Transverse colon (tissue), 4 donors: ENCODE measurements at regions not wholly inside any gene's neighbourhood (a gene's known extent, or its start where the extent isn't known, plus 50 kb on each side); places are given as distances from the start of the nearest gene placed in this dataset.

Experiments
- DNase-seq: peaks from one replicate; pipeline ENCODE4 v3.0.0-alpha.2; 2019
- H3K27ac ChIP-seq, 4 donors: fragments of 200-600 bp; sonication (generic); 2 replicates each; pipeline ENCODE4 v1.5.1; 2016 to 2018; ENCODE audit warnings: inconsistent platforms in 4 of 4
- H3K27me3 ChIP-seq: fragments of 200-600 bp; sonication (generic); 2 replicates; pipeline ENCODE4 v1.5.1; 2017; ENCODE audit warnings: inconsistent platforms
- H3K36me3 ChIP-seq, 4 donors: fragments of 200-600 bp; sonication (generic); 2 replicates each; pipeline ENCODE4 v1.5.1; 2017 to 2019; ENCODE audit warnings: inconsistent platforms in 4 of 4
- H3K4me1 ChIP-seq, 4 donors: fragments of 200-600 bp; sonication (generic); 2 replicates each; pipeline ENCODE4 v1.5.1; 2017 to 2020; ENCODE audit warnings: inconsistent platforms in 4 of 4
- H3K4me3 ChIP-seq, 4 donors: fragments of 200-600 bp; sonication (generic); 1 replicate in 1 of 4; 2 replicates in 3 of 4; pipeline versions ENCODE4 v1.5.1 to v1.6.1; 2017 to 2019; ENCODE audit warnings: inconsistent platforms in 4 of 4
- H3K9me3 ChIP-seq, 2 donors: fragments of 200-600 bp; sonication (generic); 2 replicates each; pipeline ENCODE4 v1.5.1; 2017 to 2019; ENCODE audit warnings: inconsistent platforms in 2 of 2
- CTCF ChIP-seq, 5 experiments: fragments of 200-600 bp in 3 of 5; fragments of 450-650 bp in 2 of 5; sonication (generic) in 3 of 5; IDR thresholded peaks; 1 replicate in 2 of 5; 2 replicates in 3 of 5; pipeline ENCODE4 v1.5.1; 2016 to 2017; ENCODE audit warnings: antibody characterized with exemption in 5 of 5, inconsistent platforms in 3 of 5, mild to moderate bottlenecking in 2 of 5, moderate library complexity in 1 of 5
- EP300 ChIP-seq: sonication (generic); formaldehyde crosslinking; IDR thresholded peaks from one replicate; pipeline ENCODE4 v1.6.1; 2017; ENCODE audit warnings: antibody characterized with exemption, low read depth
- POLR2A ChIP-seq: fragments of 450-650 bp; IDR thresholded peaks from one replicate; pipeline ENCODE4 v1.6.1; 2016; ENCODE audit warnings: antibody characterized with exemption, mild to moderate bottlenecking, moderate library complexity
- POLR2AphosphoS5 ChIP-seq, 3 donors: sonication (generic); formaldehyde crosslinking; IDR thresholded peaks; one replicate each; pipeline ENCODE4 v1.6.1; 2016; ENCODE audit warnings: antibody characterized with exemption in 3 of 3
- WGBS, 2 donors: methylation state at CpG; one replicate each; pipeline ENCODE4 v1.1.5; 2018; ENCODE audit warnings: low coverage in 1 of 2; 5-methylcytosine and 5-hydroxymethylcytosine counted together
- in situ Hi-C, 4 donors: fragments of 200-750 bp; cut with MboI; loops; one replicate each; pipeline versions ENCODE4 v1.15.0 to v1.15.1; 2017; ENCODE audit warnings: low sequenced_read_pairs in 3 of 4, low pct_ligation_motif_present in 1 of 4, low pct_unique_long_range_greater_than_20kb in 1 of 4
- intact Hi-C: fragments of 100-400 bp; cut with DNase I; formaldehyde crosslinking; loops from one replicate; pipeline ENCODE4 v1.15.1; 2023; ENCODE audit warnings: low total_unique reads

- no peak overlapping the region for H3K27ac ChIP-seq
- no peak for DNase-seq
- peaks cover 3 to 7% of the 10 kb centered on the region in 2 donors for H3K9me3 ChIP-seq
- intact Hi-C loops: no loop called here
- 71% methylated on average over 1 of the region's 1 CpG; no CpG with 5 or more reads in 1 of the 2 donors for WGBS, 2 donors
- no peaks in the 10 kb centered on the region for H3K36me3 ChIP-seq
- H3K4me1 ChIP-seq: no peaks in the 10 kb centered on the region
- H3K27me3 ChIP-seq: no peaks in the 10 kb centered on the region
- in situ Hi-C loops: no loop called here
- TF ChIP-seq CTCF (IDR thresholded peaks at IDR 0.05): no peak
- TF ChIP-seq POLR2AphosphoS5 (IDR thresholded peaks at IDR 0.05): no peak
- TF ChIP-seq POLR2A: no peak
- no peak for TF ChIP-seq EP300
- H3K4me3 ChIP-seq: no peak overlapping the region
Observed at GRCh38 chr13:99636306-99636705, 135.0 kb downstream of the TM9SF2 start.

DNA sequence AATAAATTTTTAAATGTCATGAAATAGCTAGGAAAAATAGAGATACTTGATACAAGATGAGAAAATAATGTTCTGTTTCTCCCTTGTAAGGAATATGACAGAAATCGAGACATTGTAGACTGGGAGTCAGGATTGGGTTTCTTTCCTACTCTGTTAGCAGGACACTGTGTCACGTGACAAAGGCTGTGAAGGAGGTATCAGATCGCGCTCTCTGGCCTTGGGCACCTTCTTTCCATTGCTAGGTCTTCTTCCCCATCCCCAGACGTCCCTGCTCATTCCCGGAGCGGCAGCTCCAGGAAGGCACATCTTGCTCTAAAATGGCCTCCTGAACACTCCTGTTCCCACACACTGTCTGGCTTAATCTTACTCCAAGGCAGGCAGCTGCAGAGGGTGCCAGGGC is 133.4 kb downstream of the TM9SF2 start:
- TF ChIP-seq POLR2A: no peak
- no peak for TF ChIP-seq EP300
- no peak for TF ChIP-seq POLR2AphosphoS5 (IDR thresholded peaks at IDR 0.05)
- TF ChIP-seq CTCF (IDR thresholded peaks at IDR 0.05): no peak
- Histone ChIP-seq H3K27me3 (no peaks in the 10 kb centered on the region), H3K4me1 (no peaks in the 10 kb centered on the region), H3K9me3 (peaks cover 3 to 7% of the 10 kb centered on the region in 2 donors), H3K36me3 (no peaks in the 10 kb centered on the region), H3K27ac (no peak overlapping the region), H3K4me3 (no peak overlapping the region)
- in situ Hi-C loops (no loop called here), intact Hi-C loops (no loop called here)
- no peak for DNase-seq
- 62 to 93% methylated on average over 2 to 7 of the region's 7 CpGs for WGBS, 2 donors

DNA sequence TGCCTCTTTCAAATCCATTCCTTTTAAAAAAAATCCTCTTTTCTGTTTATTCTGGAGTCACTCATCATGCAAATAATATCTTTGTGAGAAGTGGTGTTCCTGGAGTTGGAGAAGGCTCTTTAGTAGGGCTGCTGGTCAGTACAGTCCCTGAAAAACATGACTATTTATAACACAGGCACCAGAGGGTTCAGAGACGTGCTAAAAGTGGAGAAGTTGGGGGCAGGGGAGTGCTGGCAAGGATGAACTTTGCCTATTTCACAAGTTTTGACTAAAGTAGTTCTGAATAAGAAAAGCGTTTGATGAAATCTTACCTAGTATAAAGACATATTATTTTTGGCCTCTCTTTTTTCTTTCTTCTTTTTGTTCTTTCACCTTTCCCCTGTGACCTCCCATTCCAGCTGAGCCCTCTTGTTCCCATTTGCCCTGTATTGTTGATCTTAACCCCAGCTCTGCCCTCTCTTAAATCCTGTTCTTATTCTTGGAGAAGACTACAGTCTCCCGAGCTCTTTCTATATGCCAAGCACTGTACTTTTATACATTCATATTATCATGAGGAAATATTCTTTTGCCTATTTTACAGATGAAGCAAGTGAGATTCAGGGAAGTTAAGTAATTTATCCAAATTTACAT is 129.1 kb downstream of the TM9SF2 start:
- in situ Hi-C loops (no loop called here), intact Hi-C loops (no loop called here)
- TF ChIP-seq POLR2AphosphoS5 (IDR thresholded peaks at IDR 0.05) (no peak), POLR2A (no peak), EP300 (no peak), CTCF (IDR thresholded peaks at IDR 0.05) (no peak)
- WGBS, 2 donors: 79% methylated on average over 3 of the region's 3 CpGs
- Histone ChIP-seq H3K27me3 (no peaks in the 10 kb centered on the region), H3K4me1 (peaks cover 0 to 8% (median 0%) of the 10 kb centered on the region in 4 donors), H3K4me3 (no peak overlapping the region), H3K9me3 (peaks cover 3 to 7% of the 10 kb centered on the region in 2 donors), H3K27ac (no peak overlapping the region), H3K36me3 (no peaks in the 10 kb centered on the region)
- DNase-seq: no peak

DNA sequence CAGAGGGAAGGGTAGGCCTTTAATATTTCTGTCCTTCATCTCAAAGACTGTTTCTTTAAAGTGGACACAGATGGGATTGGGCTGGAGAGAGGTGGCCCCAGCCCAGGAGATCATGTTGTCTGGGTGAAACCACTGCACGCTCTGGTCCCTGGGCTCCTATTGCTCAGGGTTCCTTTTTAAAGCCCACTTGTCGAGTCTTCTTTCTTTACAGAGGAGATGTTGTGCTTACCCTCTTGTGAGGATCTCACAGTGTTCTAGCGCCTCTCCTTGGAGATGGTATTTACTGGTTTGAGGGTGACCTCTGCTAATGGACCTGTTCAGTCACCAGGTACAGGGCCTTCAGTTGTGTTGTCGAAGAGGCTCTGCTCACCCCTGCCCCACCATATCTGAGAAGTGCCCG is 128.4 kb downstream of the TM9SF2 start:
- Histone ChIP-seq H3K36me3 (no peaks in the 10 kb centered on the region), H3K27ac (no peak overlapping the region), H3K4me3 (no peak overlapping the region), H3K4me1 (peaks cover 0 to 8% (median 0%) of the 10 kb centered on the region in 4 donors), H3K9me3 (peaks cover 3 to 7% of the 10 kb centered on the region in 2 donors), H3K27me3 (no peaks in the 10 kb centered on the region)
- in situ Hi-C loops: no loop called here
- WGBS, 2 donors: 80 to 100% methylated on average over 1 to 5 of the region's 5 CpGs
- intact Hi-C loops: no loop called here
- no peak for TF ChIP-seq EP300
- no peak for TF ChIP-seq CTCF (IDR thresholded peaks at IDR 0.05)
- no peak for TF ChIP-seq POLR2AphosphoS5 (IDR thresholded peaks at IDR 0.05)
- no peak for TF ChIP-seq POLR2A
- DNase-seq: no peak
